B cell (primary cell): ENCODE measurements at regions not wholly inside any gene's neighbourhood (a gene's known extent, or its start where the extent isn't known, plus 50 kb on each side); places are given as distances from the start of the nearest gene placed in this dataset.

Source experiments
- ATAC-seq: fragments of 200-7000 bp; cut with Tn5 transposase; one replicate; pipeline ENCODE4 v1.10.0; 2021; ENCODE audit warnings: low read depth, mild to moderate bottlenecking, moderate number of reproducible peaks, moderate library complexity
- CTCF ChIA-PET: fragments of 350-600 bp; sonication (Branson Sonifier 250); formaldehyde crosslinking; loops from one replicate; lab custom pipeline; 2021; ENCODE audit warnings: antibody characterized with exemption, inconsistent platforms; lab: Charles Lee
- POLR2A ChIA-PET: fragments of 350-600 bp; sonication (Branson Sonifier 250); formaldehyde crosslinking; loops from one replicate; lab custom pipeline; 2021; ENCODE audit warnings: antibody characterized with exemption; lab: Charles Lee
- DNase-seq: peaks from one replicate; pipeline ENCODE4 v3.0.0; 2013
- H2AFZ ChIP-seq: 2 replicates; pipeline ENCODE4 v1.6.1; 2012; ENCODE audit warnings: mild to moderate bottlenecking, low read depth, low read length; ENCODE audit not compliant: insufficient read depth, poor library complexity, severe bottlenecking
- H3K27ac ChIP-seq, 2 donors: 1 replicate in 1 of 2; 2 replicates in 1 of 2; pipeline ENCODE4 v1.5.1; 2012 to 2013; ENCODE audit warnings: low read length in 2 of 2, mild to moderate bottlenecking in 2 of 2, moderate library complexity in 1 of 2
- H3K27me3 ChIP-seq, 4 experiments: fragments of 200-600 bp in 1 of 4; sonication (generic) in 1 of 4; replicated peaks in 1 of 4; 1 replicate in 2 of 4; 2 replicates in 2 of 4; pipeline versions ENCODE4 v1.6.1 to v1.7.0; 2013 to 2016; ENCODE audit warnings: low read length in 3 of 4, mild to moderate bottlenecking in 2 of 4, mixed read lengths in 1 of 4, moderate library complexity in 1 of 4; ENCODE audit not compliant: insufficient read depth in 4 of 4, control insufficient read depth in 3 of 4; ENCODE audit errors: control extremely low read depth in 1 of 4
- H3K36me3 ChIP-seq, 2 experiments: replicated peaks in 1 of 2; 1 replicate in 1 of 2; 2 replicates in 1 of 2; pipeline versions ENCODE4 v1.6.1 to v1.7.1; 2013; ENCODE audit warnings: low read length in 1 of 2; ENCODE audit not compliant: insufficient read depth in 2 of 2, control insufficient read depth in 1 of 2; ENCODE audit errors: control extremely low read depth in 1 of 2, extremely low read depth in 1 of 2
- H3K4me1 ChIP-seq, 2 donors: fragments of 200-600 bp in 1 of 2; sonication (generic) in 1 of 2; 1 replicate in 1 of 2; 2 replicates in 1 of 2; pipeline versions ENCODE4 v1.5.1 to v1.6.1; 2013 to 2017; ENCODE audit warnings: low read length in 2 of 2; ENCODE audit not compliant: control insufficient read depth in 2 of 2, insufficient read depth in 2 of 2
- H3K4me2 ChIP-seq: replicated peaks from 2 replicates; pipeline ENCODE3; 2012; ENCODE audit warnings: mild to moderate bottlenecking, low read depth, low read length; ENCODE audit not compliant: poor library complexity, severe bottlenecking
- H3K4me3 ChIP-seq, 5 experiments: fragments of 200-600 bp in 1 of 5; sonication (generic) in 1 of 5; 1 replicate in 3 of 5; 2 replicates in 2 of 5; pipeline versions ENCODE4 v1.5.1 to v1.7.0; 2011 to 2016; ENCODE audit warnings: low read length in 4 of 5, mild to moderate bottlenecking in 4 of 5, low read depth in 2 of 5, control low read depth in 1 of 5, moderate library complexity in 1 of 5; ENCODE audit not compliant: insufficient read depth in 1 of 5; ENCODE audit errors: control extremely low read depth in 1 of 5, extremely low read depth in 1 of 5
- H3K79me2 ChIP-seq: fragments of 200-600 bp; sonication (generic); one replicate; pipeline ENCODE4 v1.6.0; 2016; ENCODE audit warnings: low read length; ENCODE audit not compliant: control insufficient read depth, insufficient read depth
- H3K9ac ChIP-seq: fragments of 200-600 bp; sonication (generic); 2 replicates; pipeline ENCODE4 v1.6.1; 2017; ENCODE audit warnings: mild to moderate bottlenecking, low read length, moderate library complexity
- H3K9me3 ChIP-seq, 3 donors: one replicate each; pipeline versions ENCODE4 v1.6.1 to v1.7.1; 2013; ENCODE audit warnings: low read length in 2 of 3; ENCODE audit not compliant: control insufficient read depth in 2 of 3, insufficient read depth in 1 of 3; ENCODE audit errors: control extremely low read depth in 1 of 3
- H4K20me1 ChIP-seq: 2 replicates; pipeline ENCODE4 v1.6.0; 2012; ENCODE audit warnings: mild to moderate bottlenecking, low read length; ENCODE audit not compliant: insufficient read depth, control insufficient read depth, poor library complexity, severe bottlenecking
- H3K27ac Mint-ChIP-seq: one replicate; pipeline ENCODE4 v1.8.0; 2021; ENCODE audit warnings: mixed read lengths
- H3K27me3 Mint-ChIP-seq: one replicate; pipeline ENCODE4 v1.8.0; 2021; ENCODE audit warnings: mixed read lengths
- H3K4me1 Mint-ChIP-seq: one replicate; pipeline ENCODE4 v1.8.0; 2021; ENCODE audit warnings: mixed read lengths
- H3K4me3 Mint-ChIP-seq: one replicate; pipeline ENCODE4 v1.8.0; 2021; ENCODE audit warnings: mixed read lengths
- H3K9me3 Mint-ChIP-seq: one replicate; pipeline ENCODE4 v1.8.0; 2022; ENCODE audit warnings: mixed read lengths; ENCODE audit not compliant: insufficient read depth
- EZH2 ChIP-seq: IDR thresholded peaks from 2 replicates; pipeline ENCODE4 v1.6.1; 2012; ENCODE audit warnings: borderline replicate concordance, low read depth, mild to moderate bottlenecking, moderate library complexity, low read length; ENCODE audit not compliant: insufficient read depth, poor library complexity, severe bottlenecking
- WGBS: methylation state at CpG from one replicate; pipeline ENCODE4 v1.1.5; 2013; ENCODE audit warnings: missing lambda C conversion rate; ENCODE audit not compliant: insufficient coverage; 5-methylcytosine and 5-hydroxymethylcytosine counted together
- intact Hi-C: fragments of 100-400 bp; cut with micrococcal nuclease; formaldehyde crosslinking; loops from one replicate; pipeline ENCODE4 v1.10.0; 2022
- TF ChIP-seq, protein P1 (sequence below): fragments of 200-600 bp; IDR thresholded peaks from one replicate; pipeline ENCODE4 v1.8.0; 2022; ENCODE audit warnings: antibody characterized with exemption, mild to moderate bottlenecking

DNA sequence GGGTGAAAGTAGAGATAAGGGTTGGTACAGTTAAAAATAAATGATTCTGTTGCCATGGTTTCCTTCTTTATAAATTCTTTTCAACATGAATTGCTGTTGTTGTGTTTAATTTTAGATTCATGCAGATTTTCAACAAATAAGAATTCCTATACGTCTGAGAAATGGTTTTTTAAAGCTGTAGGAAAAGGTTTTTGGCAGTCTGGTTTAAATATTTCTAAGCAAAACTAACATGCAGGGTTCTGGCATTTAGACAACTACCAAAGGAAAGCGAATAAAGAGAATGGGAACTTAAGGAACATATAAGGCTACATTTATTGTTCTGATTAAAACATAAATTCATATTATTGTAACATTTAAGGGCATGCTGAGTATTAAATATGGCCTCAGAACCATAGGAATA lies 203.0 kb upstream of the MIR17HG start:
- H3K4me3 Mint-ChIP-seq, result no peak overlapping the region
- Histone ChIP-seq H3K4me3 (no peak overlapping the region), H3K79me2 (no peaks in the 10 kb centered on the region), H3K4me1 (no peaks in the 10 kb centered on the region), H3K4me2 (no peak overlapping the region), H4K20me1 (no peaks in the 10 kb centered on the region), H3K9ac (no peak overlapping the region), H2AFZ (no peak overlapping the region), H3K27ac (no peak overlapping the region), H3K9me3 (no peaks in the 10 kb centered on the region), H3K36me3 (no peaks in the 10 kb centered on the region), H3K27me3 (no peaks in the 10 kb centered on the region)
- WGBS, result no CpG with 5 or more reads among the region's 2 CpGs
- H3K4me1 Mint-ChIP-seq, result no peaks in the 10 kb centered on the region
- POLR2A ChIA-PET, result no interaction called here
- H3K27ac Mint-ChIP-seq, result no peak overlapping the region
- ATAC-seq (no peak), DNase-seq (no peak)
- TF ChIP-seq, protein P1, sequence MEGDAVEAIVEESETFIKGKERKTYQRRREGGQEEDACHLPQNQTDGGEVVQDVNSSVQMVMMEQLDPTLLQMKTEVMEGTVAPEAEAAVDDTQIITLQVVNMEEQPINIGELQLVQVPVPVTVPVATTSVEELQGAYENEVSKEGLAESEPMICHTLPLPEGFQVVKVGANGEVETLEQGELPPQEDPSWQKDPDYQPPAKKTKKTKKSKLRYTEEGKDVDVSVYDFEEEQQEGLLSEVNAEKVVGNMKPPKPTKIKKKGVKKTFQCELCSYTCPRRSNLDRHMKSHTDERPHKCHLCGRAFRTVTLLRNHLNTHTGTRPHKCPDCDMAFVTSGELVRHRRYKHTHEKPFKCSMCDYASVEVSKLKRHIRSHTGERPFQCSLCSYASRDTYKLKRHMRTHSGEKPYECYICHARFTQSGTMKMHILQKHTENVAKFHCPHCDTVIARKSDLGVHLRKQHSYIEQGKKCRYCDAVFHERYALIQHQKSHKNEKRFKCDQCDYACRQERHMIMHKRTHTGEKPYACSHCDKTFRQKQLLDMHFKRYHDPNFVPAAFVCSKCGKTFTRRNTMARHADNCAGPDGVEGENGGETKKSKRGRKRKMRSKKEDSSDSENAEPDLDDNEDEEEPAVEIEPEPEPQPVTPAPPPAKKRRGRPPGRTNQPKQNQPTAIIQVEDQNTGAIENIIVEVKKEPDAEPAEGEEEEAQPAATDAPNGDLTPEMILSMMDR, result no peak
- CTCF ChIA-PET, result interaction anchor here (1.5 kb wide), 1 partner anchor 10 kb away, joined by 4 read pairs; no protein-coding TSS in a partner anchor
- intact Hi-C loops, result no loop called here
- peaks cover 8% of the 10 kb centered on the region for H3K27me3 Mint-ChIP-seq
- no peaks in the 10 kb centered on the region for H3K9me3 Mint-ChIP-seq

DNA sequence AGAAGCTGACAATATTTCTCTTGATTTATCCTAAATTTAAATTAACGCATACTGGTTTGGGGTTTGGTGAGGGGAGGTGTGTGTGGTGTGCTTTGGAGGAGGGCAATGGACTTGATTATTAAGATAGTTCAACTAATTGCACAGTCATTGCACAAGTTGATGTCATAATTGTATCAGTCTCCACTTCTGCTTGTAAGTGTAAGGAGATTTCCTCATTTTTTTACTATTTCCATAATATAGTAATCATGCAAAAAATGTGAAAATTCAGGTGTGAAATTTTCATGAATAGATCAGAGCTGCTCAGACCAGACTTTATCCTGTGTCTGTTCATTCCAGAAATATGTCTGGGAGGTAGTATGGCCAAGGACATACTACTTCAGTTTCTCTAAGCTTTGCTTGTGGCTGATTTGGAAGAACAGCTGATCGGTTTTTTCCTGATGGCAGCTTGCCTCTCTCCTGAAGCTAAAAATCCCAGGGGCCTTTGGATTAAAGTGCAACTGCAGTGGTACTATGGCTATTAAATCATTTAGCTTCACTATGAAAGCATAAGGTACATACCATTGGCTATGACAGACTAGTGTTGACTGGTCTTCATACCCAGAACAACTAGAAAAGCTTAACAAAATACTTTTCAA lies 201.8 kb upstream of the MIR17HG start:
- Histone ChIP-seq H3K36me3 (no peaks in the 10 kb centered on the region), H3K4me3 (no peak overlapping the region), H3K9me3 (no peaks in the 10 kb centered on the region), H3K27me3 (no peaks in the 10 kb centered on the region), H3K79me2 (no peaks in the 10 kb centered on the region), H3K27ac (no peak overlapping the region), H2AFZ (no peak overlapping the region), H3K9ac (no peak overlapping the region), H3K4me2 (no peak overlapping the region), H4K20me1 (no peaks in the 10 kb centered on the region), H3K4me1 (no peaks in the 10 kb centered on the region)
- TF ChIP-seq, protein P1, result no peak
- no peak for TF ChIP-seq EZH2
- no peak overlapping the region for H3K4me3 Mint-ChIP-seq
- DNase-seq, result no peak
- intact Hi-C loops, result no loop called here
- no peaks in the 10 kb centered on the region for H3K9me3 Mint-ChIP-seq
- no peak overlapping the region for H3K27ac Mint-ChIP-seq
- ChIA-PET POLR2A (no interaction called here), CTCF (interaction anchor here (2.1 kb wide), 1 partner anchor 8 kb away, joined by 6 read pairs; no protein-coding TSS in a partner anchor)
- H3K4me1 Mint-ChIP-seq, result no peaks in the 10 kb centered on the region
- H3K27me3 Mint-ChIP-seq, result peaks cover 8% of the 10 kb centered on the region
- 100% methylated on average over 1 of the region's 2 CpGs for WGBS
- no peak for ATAC-seq
